ENCODE measurements at regions not wholly inside any gene's neighbourhood (a gene's known extent, or its start where the extent isn't known, plus 50 kb on each side); places are given as distances from the start of the nearest gene placed in this dataset.
"Not testable (repeated sequence)": the region's sequence is repeated elsewhere in the genome, so short reads cannot be mapped to it uniquely, and the experiment has no call there.

DNA sequence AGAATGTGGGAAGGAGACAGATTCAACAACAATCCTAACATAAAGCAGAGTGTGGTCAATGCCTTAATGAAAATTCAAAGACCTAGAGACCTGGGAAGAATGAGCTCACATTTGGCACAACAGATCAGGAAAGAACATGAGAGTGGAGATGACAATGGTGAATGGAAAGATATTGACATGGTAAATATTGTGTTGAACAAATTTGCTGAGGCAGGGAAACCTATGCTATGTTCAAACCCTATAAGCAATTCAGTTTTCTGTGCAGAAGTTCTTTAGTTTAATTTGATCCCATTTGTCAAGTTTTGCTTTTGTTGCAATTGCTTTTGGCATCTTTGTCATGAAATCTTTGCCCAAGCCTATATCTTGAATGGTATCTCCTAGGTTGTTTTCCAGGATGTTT is 199.4 kb upstream of the LRRTM4 start:
- Histone ChIP-seq H3K79me2 (ENCODE audit: insufficient read depth, low read length) (no peaks in the 10 kb centered on the region), H3K9ac (ENCODE audit: low read depth, low read length) (no peak overlapping the region), H3K4me3 (ENCODE audit: low read depth in 1 of 2, low read length in 2 of 2) (no peak overlapping the region), H3K4me2 (ENCODE audit: insufficient read depth, low read length) (no peak overlapping the region), H2AFZ (ENCODE audit: low read depth, low read length) (no peak overlapping the region), H3K27me3 (ENCODE audit: insufficient read depth, low read length, poor library complexity) (no peaks in the 10 kb centered on the region), H3K36me3 (ENCODE audit: insufficient read depth, low read length) (no peaks in the 10 kb centered on the region), H3K4me1 (ENCODE audit: insufficient read depth, low read length) (no peaks in the 10 kb centered on the region), H4K20me1 (ENCODE audit: insufficient read depth, low read length) (no peaks in the 10 kb centered on the region), H3K9me3 (ENCODE audit: insufficient read depth, low read length, severe bottlenecking) (no peaks in the 10 kb centered on the region), H3K27ac (ENCODE audit: low read length) (no peak overlapping the region)
- DNase-seq (no peak), ATAC-seq (ENCODE audit: insufficient read depth, low read depth) (no peak)
- TF ChIP-seq, protein P1, sequence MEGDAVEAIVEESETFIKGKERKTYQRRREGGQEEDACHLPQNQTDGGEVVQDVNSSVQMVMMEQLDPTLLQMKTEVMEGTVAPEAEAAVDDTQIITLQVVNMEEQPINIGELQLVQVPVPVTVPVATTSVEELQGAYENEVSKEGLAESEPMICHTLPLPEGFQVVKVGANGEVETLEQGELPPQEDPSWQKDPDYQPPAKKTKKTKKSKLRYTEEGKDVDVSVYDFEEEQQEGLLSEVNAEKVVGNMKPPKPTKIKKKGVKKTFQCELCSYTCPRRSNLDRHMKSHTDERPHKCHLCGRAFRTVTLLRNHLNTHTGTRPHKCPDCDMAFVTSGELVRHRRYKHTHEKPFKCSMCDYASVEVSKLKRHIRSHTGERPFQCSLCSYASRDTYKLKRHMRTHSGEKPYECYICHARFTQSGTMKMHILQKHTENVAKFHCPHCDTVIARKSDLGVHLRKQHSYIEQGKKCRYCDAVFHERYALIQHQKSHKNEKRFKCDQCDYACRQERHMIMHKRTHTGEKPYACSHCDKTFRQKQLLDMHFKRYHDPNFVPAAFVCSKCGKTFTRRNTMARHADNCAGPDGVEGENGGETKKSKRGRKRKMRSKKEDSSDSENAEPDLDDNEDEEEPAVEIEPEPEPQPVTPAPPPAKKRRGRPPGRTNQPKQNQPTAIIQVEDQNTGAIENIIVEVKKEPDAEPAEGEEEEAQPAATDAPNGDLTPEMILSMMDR (IDR thresholded peaks at IDR 0.05; ENCODE audit: borderline replicate concordance, extremely low read depth, low read length, poor library complexity, severe bottlenecking), result no peak
- TF ChIP-seq EZH2 (IDR thresholded peaks at IDR 0.05; ENCODE audit: borderline replicate concordance, low read depth, low read length, severe bottlenecking), result no peak

DNA sequence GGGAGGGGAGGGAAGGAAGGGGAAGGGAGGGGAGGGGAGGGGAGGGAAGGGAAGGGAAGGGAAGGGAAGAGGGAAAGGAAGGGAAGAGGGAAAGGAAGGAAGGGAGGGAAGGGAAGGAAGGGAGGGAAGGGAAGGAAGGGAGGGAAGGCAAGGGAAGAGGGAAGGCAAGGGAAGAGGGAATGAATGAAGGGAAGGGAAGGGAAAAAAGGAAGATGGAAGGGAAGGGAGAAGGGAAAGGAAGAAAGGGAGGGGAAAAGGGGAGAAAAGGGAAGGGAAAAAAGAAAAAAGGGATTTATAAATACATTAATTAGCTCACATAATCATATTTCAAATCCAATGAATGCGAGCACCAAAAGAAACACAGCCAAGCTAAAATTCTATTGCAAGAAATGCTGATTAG is 202.9 kb upstream of the LRRTM4 start:
- no peak overlapping the region for H3K9ac ChIP-seq (ENCODE audit: low read depth, low read length)
- ATAC-seq (ENCODE audit: insufficient read depth, low read depth), result no peak
- no peak overlapping the region for H3K27ac ChIP-seq (ENCODE audit: low read length)
- H4K20me1 ChIP-seq (ENCODE audit: insufficient read depth, low read length), result no peaks in the 10 kb centered on the region
- H3K4me2 ChIP-seq (ENCODE audit: insufficient read depth, low read length), result no peak overlapping the region
- H3K4me1 ChIP-seq (ENCODE audit: insufficient read depth, low read length), result no peaks in the 10 kb centered on the region
- H3K9me3 ChIP-seq (ENCODE audit: insufficient read depth, low read length, severe bottlenecking), result no peaks in the 10 kb centered on the region
- no peak for DNase-seq
- H3K79me2 ChIP-seq (ENCODE audit: insufficient read depth, low read length), result no peaks in the 10 kb centered on the region
- no peak overlapping the region for H3K4me3 ChIP-seq (ENCODE audit: low read depth in 1 of 2, low read length in 2 of 2)
- no peaks in the 10 kb centered on the region for H3K36me3 ChIP-seq (ENCODE audit: insufficient read depth, low read length)
- no peak for TF ChIP-seq EZH2 (IDR thresholded peaks at IDR 0.05; ENCODE audit: borderline replicate concordance, low read depth, low read length, severe bottlenecking)
- TF ChIP-seq, protein P1 (IDR thresholded peaks at IDR 0.05; ENCODE audit: borderline replicate concordance, extremely low read depth, low read length, poor library complexity, severe bottlenecking), result no peak
- H2AFZ ChIP-seq (ENCODE audit: low read depth, low read length), result no peak overlapping the region
- H3K27me3 ChIP-seq (ENCODE audit: insufficient read depth, low read length, poor library complexity), result no peaks in the 10 kb centered on the region

DNA sequence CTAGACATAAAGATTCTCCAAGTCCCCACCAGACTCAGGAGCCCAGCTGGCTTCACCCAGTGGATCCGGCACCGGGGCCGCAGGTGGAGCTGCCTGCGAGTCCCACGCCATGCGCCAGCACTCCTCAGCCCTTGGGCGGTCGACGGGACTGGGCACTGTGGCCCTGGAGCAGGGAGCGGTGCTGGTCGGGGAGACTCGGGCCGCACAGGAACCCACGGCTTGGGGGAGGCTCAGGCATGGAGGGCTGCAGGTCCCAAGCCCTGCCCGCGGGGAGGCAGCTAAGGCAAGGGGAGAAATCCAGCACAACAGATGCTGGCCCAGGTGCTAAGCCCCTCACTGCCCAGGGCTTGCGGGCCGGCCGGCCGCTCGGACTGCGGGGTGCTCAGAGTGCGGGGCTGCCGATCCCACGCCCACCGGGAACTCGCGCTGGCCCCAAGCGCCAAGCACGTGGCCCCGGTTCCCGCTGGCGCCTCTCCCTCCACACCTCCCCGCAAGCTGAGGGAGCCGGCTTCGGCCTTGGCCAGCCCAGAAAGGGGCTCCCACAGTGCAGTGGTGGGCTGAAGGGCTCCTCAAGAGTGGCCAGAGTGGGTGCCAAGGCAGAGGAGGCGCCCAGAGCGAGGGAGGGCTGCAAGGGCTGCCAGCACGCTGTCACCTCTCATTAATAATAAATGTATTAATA is 212.6 kb upstream of the LRRTM4 start:
- H4K20me1 ChIP-seq (ENCODE audit: insufficient read depth, low read length); DNase-seq; H3K9me3 ChIP-seq (ENCODE audit: insufficient read depth, low read length, severe bottlenecking); H3K36me3 ChIP-seq (ENCODE audit: insufficient read depth, low read length); H3K9ac ChIP-seq (ENCODE audit: low read depth, low read length); H3K79me2 ChIP-seq (ENCODE audit: insufficient read depth, low read length); H3K4me3 ChIP-seq (ENCODE audit: low read depth in 1 of 2, low read length in 2 of 2); H3K27me3 ChIP-seq (ENCODE audit: insufficient read depth, low read length, poor library complexity); H3K4me2 ChIP-seq (ENCODE audit: insufficient read depth, low read length); ATAC-seq (ENCODE audit: insufficient read depth, low read depth); H3K27ac ChIP-seq (ENCODE audit: low read length); H3K4me1 ChIP-seq (ENCODE audit: insufficient read depth, low read length); H2AFZ ChIP-seq (ENCODE audit: low read depth, low read length): not testable (repeated sequence)

DNA sequence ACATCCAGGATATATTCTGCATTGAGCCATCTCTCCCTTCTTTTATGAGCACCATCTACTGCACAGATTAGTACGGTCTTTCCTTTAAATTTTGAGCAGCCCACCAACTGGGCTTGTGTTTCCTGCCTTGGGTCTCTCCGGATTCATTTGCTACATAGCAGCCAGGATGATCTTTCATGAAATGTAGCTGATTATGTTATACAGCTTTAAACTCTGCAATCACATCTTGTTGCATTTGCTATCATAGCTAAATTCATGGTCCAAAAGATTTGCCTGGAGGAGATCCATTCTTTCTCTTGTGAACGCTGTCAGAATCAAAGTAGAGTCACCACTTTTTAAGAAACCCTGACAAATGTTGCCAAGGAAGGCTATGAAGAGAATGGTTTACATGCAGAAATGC is 215.1 kb upstream of the LRRTM4 start:
- Histone ChIP-seq H3K27me3 (ENCODE audit: insufficient read depth, low read length, poor library complexity) (no peaks in the 10 kb centered on the region), H3K36me3 (ENCODE audit: insufficient read depth, low read length) (no peaks in the 10 kb centered on the region), H2AFZ (ENCODE audit: low read depth, low read length) (no peak overlapping the region), H4K20me1 (ENCODE audit: insufficient read depth, low read length) (no peaks in the 10 kb centered on the region), H3K4me1 (ENCODE audit: insufficient read depth, low read length) (no peaks in the 10 kb centered on the region), H3K9me3 (ENCODE audit: insufficient read depth, low read length, severe bottlenecking) (no peaks in the 10 kb centered on the region), H3K4me3 (ENCODE audit: low read depth in 1 of 2, low read length in 2 of 2) (no peak overlapping the region), H3K4me2 (ENCODE audit: insufficient read depth, low read length) (no peak overlapping the region), H3K27ac (ENCODE audit: low read length) (no peak overlapping the region), H3K79me2 (ENCODE audit: insufficient read depth, low read length) (no peaks in the 10 kb centered on the region), H3K9ac (ENCODE audit: low read depth, low read length) (no peak overlapping the region)
- ATAC-seq (ENCODE audit: insufficient read depth, low read depth) (no peak), DNase-seq (no peak)
- TF ChIP-seq, protein P1 (IDR thresholded peaks at IDR 0.05; ENCODE audit: borderline replicate concordance, extremely low read depth, low read length, poor library complexity, severe bottlenecking), result no peak
- no peak for TF ChIP-seq EZH2 (IDR thresholded peaks at IDR 0.05; ENCODE audit: borderline replicate concordance, low read depth, low read length, severe bottlenecking)

Data from DND-41 (cell line).